Erythroblast (primary cell): ENCODE measurements at regions not wholly inside any gene's neighbourhood (a gene's known extent, or its start where the extent isn't known, plus 50 kb on each side); places are given as distances from the start of the nearest gene placed in this dataset.

Experiments
- GATA1 ChIP-seq: IDR thresholded peaks from 2 replicates; pipeline ENCODE4 v1.6.1; 2011; ENCODE audit warnings: low read depth, mild to moderate bottlenecking, control low read depth, low read length, moderate library complexity
- POLR2A ChIP-seq: IDR thresholded peaks from 2 replicates; pipeline ENCODE4 v1.6.1; 2011; ENCODE audit warnings: mild to moderate bottlenecking, low read length

GRCh38 chr6:168223755-168224154 lies 95.8 kb downstream of the DACT2 start:
- TF ChIP-seq POLR2A = no peak
- no peak for TF ChIP-seq GATA1
